ENCODE measurements at regions not wholly inside any gene's neighbourhood (a gene's known extent, or its start where the extent isn't known, plus 50 kb on each side); places are given as distances from the start of the nearest gene placed in this dataset.
"Not testable (repeated sequence)": the region's sequence is repeated elsewhere in the genome, so short reads cannot be mapped to it uniquely, and the experiment has no call there.

GRCh38 chr10:34904191-34904590 lies 89.1 kb upstream of the PARD3 start:
- intact Hi-C loops (cut with micrococcal nuclease): no loop called here
- no peaks in the 10 kb centered on the region for H3K9me3 Mint-ChIP-seq
- no peak overlapping the region for H3K4me3 ChIP-seq (ENCODE audit: low read length)
- H3K27ac Mint-ChIP-seq: no peak overlapping the region
- H3K36me3 ChIP-seq (ENCODE audit: control insufficient read depth, insufficient read depth, low read length): no peaks in the 10 kb centered on the region
- no peaks in the 10 kb centered on the region for H3K36me3 Mint-ChIP-seq
- no peak for DNase-seq
- no peak overlapping the region for H3K27ac ChIP-seq (ENCODE audit: low read length)
- no peak for TF ChIP-seq CTCF (IDR thresholded peaks at IDR 0.05)
- H3K27me3 Mint-ChIP-seq (ENCODE audit: low read depth in 2 of 2): no peaks in the 10 kb centered on the region
- H3K27me3 ChIP-seq (ENCODE audit: control insufficient read depth, insufficient read depth, low read length): no peaks in the 10 kb centered on the region
- H3K4me1 Mint-ChIP-seq: no peaks in the 10 kb centered on the region
- 81% methylated on average over 6 of the region's 6 CpGs for WGBS (ENCODE audit: insufficient coverage)
- no peak for ATAC-seq
- H3K4me3 Mint-ChIP-seq: no peak overlapping the region
- H3K9me3 ChIP-seq (ENCODE audit: control insufficient read depth, insufficient read depth, low read length): no peaks in the 10 kb centered on the region
- H3K4me1 ChIP-seq (ENCODE audit: control insufficient read depth, insufficient read depth, low read length): no peaks in the 10 kb centered on the region

- Histone ChIP-seq H3K4me3 (ENCODE audit: low read length) (no peak overlapping the region), H3K27me3 (ENCODE audit: control insufficient read depth, insufficient read depth, low read length) (no peaks in the 10 kb centered on the region), H3K4me1 (ENCODE audit: control insufficient read depth, insufficient read depth, low read length) (no peaks in the 10 kb centered on the region), H3K9me3 (ENCODE audit: control insufficient read depth, insufficient read depth, low read length) (no peaks in the 10 kb centered on the region), H3K27ac (ENCODE audit: low read length) (no peak overlapping the region), H3K36me3 (ENCODE audit: control insufficient read depth, insufficient read depth, low read length) (no peaks in the 10 kb centered on the region)
- ATAC-seq (no peak), DNase-seq (no peak)
- Mint-ChIP-seq H3K9me3 (no peaks in the 10 kb centered on the region), H3K27me3 (ENCODE audit: low read depth in 2 of 2) (peaks cover 3 to 6% of the 10 kb centered on the region in 2 donors), H3K36me3 (no peaks in the 10 kb centered on the region), H3K4me3 (no peak overlapping the region), H3K4me1 (no peaks in the 10 kb centered on the region), H3K27ac (no peak overlapping the region)
- intact Hi-C loops (cut with micrococcal nuclease): no loop called here
- WGBS (ENCODE audit: insufficient coverage): 93% methylated on average over 8 of the region's 8 CpGs
- TF ChIP-seq CTCF (IDR thresholded peaks at IDR 0.05): no peak
Observed at GRCh38 chr10:34899161-34899560, 84.1 kb upstream of the PARD3 start.

DNA sequence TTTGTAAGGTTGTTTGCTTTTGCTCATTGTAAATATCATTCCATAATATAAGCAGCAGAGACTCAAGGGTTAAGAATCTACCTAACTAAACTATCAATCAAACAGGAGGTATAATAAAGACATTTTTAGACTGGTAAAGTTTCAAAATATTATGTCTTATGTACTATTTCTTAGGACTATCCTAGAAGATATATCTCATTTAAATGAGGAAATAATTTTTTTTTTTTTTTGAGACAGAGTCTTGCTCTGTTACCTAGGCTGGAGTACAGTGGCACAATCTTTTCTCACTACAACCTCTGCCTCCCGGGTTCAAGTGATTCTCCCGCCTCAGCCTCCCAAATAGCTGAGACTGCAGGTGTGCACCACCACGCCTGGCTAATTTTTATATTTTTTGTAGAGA lies 80.9 kb upstream of the PARD3 start:
- no peaks in the 10 kb centered on the region for H3K36me3 Mint-ChIP-seq
- H3K9me3 Mint-ChIP-seq: no peaks in the 10 kb centered on the region
- intact Hi-C loops (cut with micrococcal nuclease): no loop called here
- H3K27me3 Mint-ChIP-seq (ENCODE audit: low read depth in 2 of 2): peaks cover 3 to 6% of the 10 kb centered on the region in 2 donors
- ATAC-seq (no peak), DNase-seq (no peak)
- H3K27ac Mint-ChIP-seq: no peak overlapping the region
- TF ChIP-seq CTCF (IDR thresholded peaks at IDR 0.05): no peak
- no peaks in the 10 kb centered on the region for H3K9me3 ChIP-seq (ENCODE audit: control insufficient read depth, insufficient read depth, low read length)
- no peaks in the 10 kb centered on the region for H3K36me3 ChIP-seq (ENCODE audit: control insufficient read depth, insufficient read depth, low read length)
- H3K27me3 ChIP-seq (ENCODE audit: control insufficient read depth, insufficient read depth, low read length): no peaks in the 10 kb centered on the region
- WGBS (ENCODE audit: insufficient coverage): 100% methylated on average over 3 of the region's 3 CpGs
- no peak overlapping the region for H3K4me3 Mint-ChIP-seq
- H3K4me3 ChIP-seq (ENCODE audit: low read length): no peak overlapping the region
- no peaks in the 10 kb centered on the region for H3K4me1 Mint-ChIP-seq
- H3K4me1 ChIP-seq (ENCODE audit: control insufficient read depth, insufficient read depth, low read length): no peaks in the 10 kb centered on the region
- H3K27ac ChIP-seq (ENCODE audit: low read length): no peak overlapping the region

GRCh38 chr10:34895046-34895445 lies 80.0 kb upstream of the PARD3 start:
- H3K27me3 Mint-ChIP-seq (ENCODE audit: low read depth in 2 of 2); H3K36me3 Mint-ChIP-seq; ATAC-seq; H3K4me3 Mint-ChIP-seq; intact Hi-C loops (cut with micrococcal nuclease); H3K9me3 ChIP-seq (ENCODE audit: control insufficient read depth, insufficient read depth, low read length); H3K4me3 ChIP-seq (ENCODE audit: low read length); H3K36me3 ChIP-seq (ENCODE audit: control insufficient read depth, insufficient read depth, low read length); H3K4me1 Mint-ChIP-seq; H3K9me3 Mint-ChIP-seq; H3K27ac ChIP-seq (ENCODE audit: low read length); H3K27ac Mint-ChIP-seq; H3K27me3 ChIP-seq (ENCODE audit: control insufficient read depth, insufficient read depth, low read length); DNase-seq; H3K4me1 ChIP-seq (ENCODE audit: control insufficient read depth, insufficient read depth, low read length): not testable (repeated sequence)
- 89% methylated on average over 2 of the region's 3 CpGs for WGBS (ENCODE audit: insufficient coverage)

- H3K36me3 ChIP-seq (ENCODE audit: control insufficient read depth, insufficient read depth, low read length); H3K4me1 Mint-ChIP-seq; H3K9me3 Mint-ChIP-seq; ATAC-seq; H3K27ac Mint-ChIP-seq; H3K27ac ChIP-seq (ENCODE audit: low read length); DNase-seq; H3K4me3 ChIP-seq (ENCODE audit: low read length); intact Hi-C loops (cut with micrococcal nuclease); H3K9me3 ChIP-seq (ENCODE audit: control insufficient read depth, insufficient read depth, low read length); H3K27me3 Mint-ChIP-seq (ENCODE audit: low read depth in 2 of 2); H3K27me3 ChIP-seq (ENCODE audit: control insufficient read depth, insufficient read depth, low read length); H3K4me1 ChIP-seq (ENCODE audit: control insufficient read depth, insufficient read depth, low read length); H3K4me3 Mint-ChIP-seq; H3K36me3 Mint-ChIP-seq: not testable (repeated sequence)
- whole genome bisulfite sequencing (ENCODE audit: insufficient coverage): 99% methylated on average over 6 of the region's 6 CpGs
Observed at GRCh38 chr10:34892521-34892920, 77.4 kb upstream of the PARD3 start.
